SK-N-SH (cell line): ENCODE measurements at regions not wholly inside any gene's neighbourhood (a gene's known extent, or its start where the extent isn't known, plus 50 kb on each side); places are given as distances from the start of the nearest gene placed in this dataset.

Experiments used
- CTCF ChIA-PET: fragments of 300-600, 350-600 bp; formaldehyde crosslinking; extraction: SDS; loops from one replicate; lab custom pipeline; 2021; lab: Yijun Ruan, JAX
- POLR2A ChIA-PET: fragments of 350-600 bp; sonication (Branson Sonifier 250); formaldehyde crosslinking; extraction: SDS; loops from one replicate; lab custom pipeline; 2020; ENCODE audit warnings: antibody characterized with exemption, inconsistent platforms; lab: Yijun Ruan, JAX
- DNase-seq: peaks from one replicate; pipeline ENCODE4 v3.0.0; 2012
- H2AFZ ChIP-seq: fragments of 200-600 bp; sonication (generic); 2 replicates; pipeline ENCODE4 v1.8.1; 2016; ENCODE audit warnings: antibody characterized with exemption, mild to moderate bottlenecking, low read depth
- H3F3A ChIP-seq: fragments of 200-600 bp; sonication (generic); replicated peaks from 2 replicates; pipeline ENCODE3; 2016; ENCODE audit warnings: antibody characterized with exemption, mild to moderate bottlenecking; ENCODE audit not compliant: insufficient read depth
- H3K27ac ChIP-seq, 2 experiments: fragments of 200-500 bp in 1 of 2; fragments of 200-600 bp in 1 of 2; sonication (Bioruptor generic) in 1 of 2; sonication (generic), shearing (Covaris generic) in 1 of 2; 2 replicates each; pipeline versions ENCODE4 v1.5.1 to v1.6.1; 2014 to 2016; ENCODE audit warnings: low read depth in 2 of 2, inconsistent platforms in 1 of 2, low read length in 1 of 2, mild to moderate bottlenecking in 1 of 2, mixed read lengths in 1 of 2
- H3K27me3 ChIP-seq: fragments of 200-600 bp; sonication (generic), shearing (Covaris generic); 2 replicates; pipeline ENCODE4 v1.6.1; 2016; ENCODE audit warnings: mixed run types; ENCODE audit not compliant: insufficient read depth
- H3K36me3 ChIP-seq, 2 experiments: fragments of 200-500 bp in 1 of 2; fragments of 200-600 bp in 1 of 2; sonication (Bioruptor generic) in 1 of 2; sonication (generic) in 1 of 2; replicated peaks in 1 of 2; 2 replicates each; pipeline versions ENCODE3 to v1.5.1; 2014 to 2016; ENCODE audit warnings: low read length in 1 of 2, mild to moderate bottlenecking in 1 of 2; ENCODE audit not compliant: insufficient read depth in 2 of 2, control insufficient read depth in 1 of 2
- H3K4me1 ChIP-seq, 2 experiments: fragments of 200-500 bp in 1 of 2; fragments of 200-600 bp in 1 of 2; sonication (Bioruptor generic) in 1 of 2; sonication (generic), shearing (Covaris generic) in 1 of 2; 2 replicates each; pipeline versions ENCODE4 v1.5.1 to v1.6.1; 2014 to 2016; ENCODE audit warnings: low read depth in 1 of 2, low read length in 1 of 2, mixed run types in 1 of 2; ENCODE audit not compliant: insufficient read depth in 2 of 2, control insufficient read depth in 1 of 2
- H3K4me2 ChIP-seq: fragments of 200-600 bp; sonication (generic), shearing (Covaris generic); 2 replicates; pipeline ENCODE4 v1.6.1; 2017; ENCODE audit warnings: mixed run types
- H3K4me3 ChIP-seq, 2 experiments: fragments of 200-500 bp in 1 of 2; fragments of 200-600 bp in 1 of 2; sonication (Bioruptor generic) in 1 of 2; sonication (generic), shearing (Covaris generic) in 1 of 2; 2 replicates each; pipeline versions ENCODE4 v1.5.1 to v1.8.1; 2014 to 2016; ENCODE audit warnings: low read depth in 2 of 2, inconsistent platforms in 1 of 2, low read length in 1 of 2, mild to moderate bottlenecking in 1 of 2, mixed read lengths in 1 of 2, moderate library complexity in 1 of 2
- H3K79me2 ChIP-seq: fragments of 200-600 bp; sonication (generic); 2 replicates; pipeline ENCODE4 v1.8.1; 2017; ENCODE audit warnings: mild to moderate bottlenecking; ENCODE audit not compliant: insufficient read depth
- H3K9ac ChIP-seq: fragments of 200-600 bp; sonication (generic); 2 replicates; pipeline ENCODE4 v1.6.1; 2017; ENCODE audit warnings: mixed run types
- H3K9me2 ChIP-seq: fragments of 200-600 bp; sonication (generic); 2 replicates; pipeline ENCODE4 v1.6.1; 2017; ENCODE audit warnings: mixed run types
- H3K9me3 ChIP-seq: fragments of 200-600 bp; sonication (generic); 2 replicates; pipeline ENCODE4 v1.6.1; 2017; ENCODE audit warnings: mixed run types, mild to moderate bottlenecking, moderate library complexity
- H4K20me1 ChIP-seq: fragments of 200-600 bp; sonication (generic); 2 replicates; pipeline ENCODE4 v1.6.1; 2017; ENCODE audit warnings: mild to moderate bottlenecking, mixed run types; ENCODE audit not compliant: insufficient read depth
- CHD2 ChIP-seq: fragments of 150-350 bp; IDR thresholded peaks from 2 replicates; pipeline ENCODE4 v1.6.1; 2018; ENCODE audit warnings: low read length; ENCODE audit not compliant: partially characterized antibody
- EP300 ChIP-seq, 2 experiments: IDR thresholded peaks; 2 replicates each; pipeline versions ENCODE4 v1.4.0 to v1.6.1; 2012; ENCODE audit warnings: borderline replicate concordance in 1 of 2, low read depth in 1 of 2, low read length in 1 of 2
- EZH2phosphoT487 ChIP-seq: fragments of 200-600 bp; sonication (generic); IDR thresholded peaks from 2 replicates; pipeline ENCODE4 v1.6.1; 2017; ENCODE audit warnings: low read depth, mixed run types, mild to moderate bottlenecking, antibody characterized with exemption, moderate library complexity, borderline replicate concordance
- FOSL2 ChIP-seq: IDR thresholded peaks from 2 replicates; pipeline ENCODE4 v1.4.0; 2012; ENCODE audit warnings: low read depth, mild to moderate bottlenecking, moderate library complexity, borderline replicate concordance
- GABPA ChIP-seq: IDR thresholded peaks from 2 replicates; pipeline ENCODE4 v1.4.0; 2012; ENCODE audit warnings: low read depth, mild to moderate bottlenecking
- GATA2 ChIP-seq: sonication (generic); formaldehyde crosslinking; IDR thresholded peaks from 2 replicates; pipeline ENCODE4 v1.5.0; 2020; ENCODE audit warnings: mild to moderate bottlenecking, missing genetic modification reagents
- JUND ChIP-seq: IDR thresholded peaks from 2 replicates; pipeline ENCODE4 v1.4.0; 2012
- MEF2A ChIP-seq: IDR thresholded peaks from 2 replicates; pipeline ENCODE4 v1.4.0; 2012; ENCODE audit warnings: low read depth, borderline replicate concordance
- MXI1 ChIP-seq: IDR thresholded peaks from 2 replicates; pipeline ENCODE4 v1.6.1; 2012; ENCODE audit warnings: mild to moderate bottlenecking, low read depth, low read length, improper control_type of control experiment
- NFIC ChIP-seq: IDR thresholded peaks from 2 replicates; pipeline ENCODE4 v1.4.0; 2012; ENCODE audit warnings: borderline replicate concordance
- POLR2AphosphoS5 ChIP-seq: IDR thresholded peaks from 2 replicates; pipeline ENCODE4 v1.6.1; 2012; ENCODE audit warnings: low read depth, low read length
- RCOR1 ChIP-seq: fragments of 150-350 bp; IDR thresholded peaks from 2 replicates; pipeline ENCODE4 v1.6.1; 2017; ENCODE audit warnings: antibody characterized with exemption, low read length
- SIN3A ChIP-seq: IDR thresholded peaks from 2 replicates; pipeline ENCODE4 v1.6.1; 2012; ENCODE audit warnings: low read depth, mild to moderate bottlenecking, low read length, moderate library complexity, borderline replicate concordance
- WGBS: methylation state at CpG from one replicate; pipeline ENCODE4 v1.1.6; 2017; ENCODE audit warnings: low lambda C conversion rate; 5-methylcytosine and 5-hydroxymethylcytosine counted together
- TF ChIP-seq, protein P1 (sequence below): fragments of 150-350 bp; IDR thresholded peaks from 2 replicates; pipeline ENCODE4 v1.6.1; 2016; ENCODE audit warnings: mild to moderate bottlenecking, low read depth, low read length
- TF ChIP-seq, protein P2 (sequence below): IDR thresholded peaks from 2 replicates; pipeline ENCODE4 v1.4.0; 2012; ENCODE audit warnings: low read depth
- TF ChIP-seq, protein P3 (sequence below): fragments of 200-600 bp; sonication (generic); IDR thresholded peaks from 2 replicates; pipeline ENCODE4 v1.6.1; 2017; ENCODE audit warnings: antibody characterized with exemption, mild to moderate bottlenecking, moderate library complexity
- TF ChIP-seq, protein P4 (sequence below): IDR thresholded peaks from 2 replicates; pipeline ENCODE4 v1.4.0; 2012; ENCODE audit warnings: low read depth, borderline replicate concordance
- TF ChIP-seq, protein P5 (sequence below): fragments of 150-350 bp; IDR thresholded peaks from 2 replicates; pipeline ENCODE4 v1.6.1; 2017; ENCODE audit warnings: antibody characterized with exemption, low read length, low read depth, borderline replicate concordance
- TF ChIP-seq, protein P6 (sequence below): IDR thresholded peaks from 2 replicates; pipeline ENCODE4; 2012

DNA sequence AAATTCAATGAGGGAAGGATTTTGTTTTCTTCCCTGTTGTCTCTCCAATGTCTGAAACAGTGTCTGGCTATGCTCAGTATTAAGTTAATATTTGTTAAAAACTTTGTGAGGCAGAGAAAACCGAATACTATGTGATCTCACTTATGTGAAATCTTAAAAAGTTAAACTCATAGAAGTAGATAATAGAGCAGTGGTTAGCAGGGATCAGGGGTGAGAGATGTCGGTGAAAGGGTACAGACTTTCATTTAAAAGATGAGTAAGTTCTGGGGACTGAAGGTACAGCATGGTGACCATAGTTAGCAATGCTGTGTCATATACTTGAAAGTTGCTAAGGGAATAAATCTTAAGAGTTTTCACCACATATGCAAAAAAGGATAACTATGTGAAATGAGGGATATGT is 244.6 kb downstream of the AASDHPPT start:
- ChIA-PET POLR2A (no interaction called here), CTCF (no interaction called here)
- no peaks in the 10 kb centered on the region for H3K36me3 ChIP-seq
- H2AFZ ChIP-seq, result no peak overlapping the region
- no peaks in the 10 kb centered on the region for H3F3A ChIP-seq
- H3K4me2 ChIP-seq, result no peak overlapping the region
- no peaks in the 10 kb centered on the region for H3K79me2 ChIP-seq
- TF ChIP-seq, protein P1, sequence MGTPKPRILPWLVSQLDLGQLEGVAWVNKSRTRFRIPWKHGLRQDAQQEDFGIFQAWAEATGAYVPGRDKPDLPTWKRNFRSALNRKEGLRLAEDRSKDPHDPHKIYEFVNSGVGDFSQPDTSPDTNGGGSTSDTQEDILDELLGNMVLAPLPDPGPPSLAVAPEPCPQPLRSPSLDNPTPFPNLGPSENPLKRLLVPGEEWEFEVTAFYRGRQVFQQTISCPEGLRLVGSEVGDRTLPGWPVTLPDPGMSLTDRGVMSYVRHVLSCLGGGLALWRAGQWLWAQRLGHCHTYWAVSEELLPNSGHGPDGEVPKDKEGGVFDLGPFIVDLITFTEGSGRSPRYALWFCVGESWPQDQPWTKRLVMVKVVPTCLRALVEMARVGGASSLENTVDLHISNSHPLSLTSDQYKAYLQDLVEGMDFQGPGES, result no peak
- TF ChIP-seq EP300 (IDR thresholded peaks at IDR 0.05; ENCODE audit: borderline replicate concordance in 1 of 2, low read depth in 1 of 2, low read length in 1 of 2), result no peak
- TF ChIP-seq MXI1, result no peak
- no peak for TF ChIP-seq POLR2AphosphoS5
- TF ChIP-seq, protein P2, sequence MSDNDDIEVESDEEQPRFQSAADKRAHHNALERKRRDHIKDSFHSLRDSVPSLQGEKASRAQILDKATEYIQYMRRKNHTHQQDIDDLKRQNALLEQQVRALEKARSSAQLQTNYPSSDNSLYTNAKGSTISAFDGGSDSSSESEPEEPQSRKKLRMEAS, result no peak
- TF ChIP-seq, protein P3, sequence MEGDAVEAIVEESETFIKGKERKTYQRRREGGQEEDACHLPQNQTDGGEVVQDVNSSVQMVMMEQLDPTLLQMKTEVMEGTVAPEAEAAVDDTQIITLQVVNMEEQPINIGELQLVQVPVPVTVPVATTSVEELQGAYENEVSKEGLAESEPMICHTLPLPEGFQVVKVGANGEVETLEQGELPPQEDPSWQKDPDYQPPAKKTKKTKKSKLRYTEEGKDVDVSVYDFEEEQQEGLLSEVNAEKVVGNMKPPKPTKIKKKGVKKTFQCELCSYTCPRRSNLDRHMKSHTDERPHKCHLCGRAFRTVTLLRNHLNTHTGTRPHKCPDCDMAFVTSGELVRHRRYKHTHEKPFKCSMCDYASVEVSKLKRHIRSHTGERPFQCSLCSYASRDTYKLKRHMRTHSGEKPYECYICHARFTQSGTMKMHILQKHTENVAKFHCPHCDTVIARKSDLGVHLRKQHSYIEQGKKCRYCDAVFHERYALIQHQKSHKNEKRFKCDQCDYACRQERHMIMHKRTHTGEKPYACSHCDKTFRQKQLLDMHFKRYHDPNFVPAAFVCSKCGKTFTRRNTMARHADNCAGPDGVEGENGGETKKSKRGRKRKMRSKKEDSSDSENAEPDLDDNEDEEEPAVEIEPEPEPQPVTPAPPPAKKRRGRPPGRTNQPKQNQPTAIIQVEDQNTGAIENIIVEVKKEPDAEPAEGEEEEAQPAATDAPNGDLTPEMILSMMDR, result no peak
- no peak for TF ChIP-seq GATA2 (CRISPR knock-in tag)
- TF ChIP-seq, protein P4, sequence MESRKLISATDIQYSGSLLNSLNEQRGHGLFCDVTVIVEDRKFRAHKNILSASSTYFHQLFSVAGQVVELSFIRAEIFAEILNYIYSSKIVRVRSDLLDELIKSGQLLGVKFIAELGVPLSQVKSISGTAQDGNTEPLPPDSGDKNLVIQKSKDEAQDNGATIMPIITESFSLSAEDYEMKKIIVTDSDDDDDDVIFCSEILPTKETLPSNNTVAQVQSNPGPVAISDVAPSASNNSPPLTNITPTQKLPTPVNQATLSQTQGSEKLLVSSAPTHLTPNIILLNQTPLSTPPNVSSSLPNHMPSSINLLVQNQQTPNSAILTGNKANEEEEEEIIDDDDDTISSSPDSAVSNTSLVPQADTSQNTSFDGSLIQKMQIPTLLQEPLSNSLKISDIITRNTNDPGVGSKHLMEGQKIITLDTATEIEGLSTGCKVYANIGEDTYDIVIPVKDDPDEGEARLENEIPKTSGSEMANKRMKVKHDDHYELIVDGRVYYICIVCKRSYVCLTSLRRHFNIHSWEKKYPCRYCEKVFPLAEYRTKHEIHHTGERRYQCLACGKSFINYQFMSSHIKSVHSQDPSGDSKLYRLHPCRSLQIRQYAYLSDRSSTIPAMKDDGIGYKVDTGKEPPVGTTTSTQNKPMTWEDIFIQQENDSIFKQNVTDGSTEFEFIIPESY, result no peak
- TF ChIP-seq JUND, result no peak
- H3K9ac ChIP-seq, result no peak overlapping the region
- no peaks in the 10 kb centered on the region for H3K4me1 ChIP-seq
- DNase-seq, result no peak
- H3K9me2 ChIP-seq, result no peaks in the 10 kb centered on the region
- WGBS, result 43% methylated on average over 2 of the region's 2 CpGs
- H3K27ac ChIP-seq, result no peak overlapping the region
- H3K4me3 ChIP-seq, result no peak overlapping the region
- H3K27me3 ChIP-seq, result no peaks in the 10 kb centered on the region
- no peaks in the 10 kb centered on the region for H3K9me3 ChIP-seq
- no peaks in the 10 kb centered on the region for H4K20me1 ChIP-seq

DNA sequence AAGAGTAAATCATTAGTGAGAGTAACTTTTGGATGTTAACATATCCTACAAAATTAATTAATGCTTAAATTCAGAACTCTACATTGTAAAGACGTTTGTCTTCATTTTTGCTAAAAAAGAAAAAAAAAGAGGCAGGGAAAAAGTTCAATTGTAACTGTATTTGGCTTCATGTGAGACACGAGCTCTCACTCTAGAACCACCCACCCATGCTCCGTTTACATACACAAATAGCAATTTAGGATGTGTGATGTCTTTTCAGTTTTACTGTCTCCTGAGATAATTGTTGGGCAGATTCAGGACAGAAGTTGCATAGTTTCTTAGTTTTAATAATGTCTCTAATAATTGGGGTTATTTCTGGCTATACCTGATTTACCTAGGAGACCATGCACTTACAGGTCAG is 248.6 kb downstream of the AASDHPPT start:
- H3K4me2 ChIP-seq, result no peak overlapping the region
- no peaks in the 10 kb centered on the region for H3K79me2 ChIP-seq
- CTCF ChIA-PET, result no interaction called here
- H3F3A ChIP-seq, result no peaks in the 10 kb centered on the region
- H3K27me3 ChIP-seq, result no peaks in the 10 kb centered on the region
- no peaks in the 10 kb centered on the region for H3K9me3 ChIP-seq
- H3K9me2 ChIP-seq, result no peaks in the 10 kb centered on the region
- H3K27ac ChIP-seq, result no peak overlapping the region
- no peaks in the 10 kb centered on the region for H3K36me3 ChIP-seq
- H3K4me3 ChIP-seq, result no peak overlapping the region
- no peaks in the 10 kb centered on the region for H3K4me1 ChIP-seq
- 50% methylated on average over 3 of the region's 3 CpGs for WGBS
- H2AFZ ChIP-seq, result no peak overlapping the region
- POLR2A ChIA-PET, result no interaction called here
- H3K9ac ChIP-seq, result no peak overlapping the region
- H4K20me1 ChIP-seq, result no peaks in the 10 kb centered on the region
- no peak for DNase-seq
- TF ChIP-seq MEF2A (no peak), NFIC (no peak), FOSL2 (no peak), EZH2phosphoT487 (no peak), RCOR1 (no peak), CHD2 (no peak), SIN3A (no peak), GABPA (no peak)
- TF ChIP-seq, protein P5, sequence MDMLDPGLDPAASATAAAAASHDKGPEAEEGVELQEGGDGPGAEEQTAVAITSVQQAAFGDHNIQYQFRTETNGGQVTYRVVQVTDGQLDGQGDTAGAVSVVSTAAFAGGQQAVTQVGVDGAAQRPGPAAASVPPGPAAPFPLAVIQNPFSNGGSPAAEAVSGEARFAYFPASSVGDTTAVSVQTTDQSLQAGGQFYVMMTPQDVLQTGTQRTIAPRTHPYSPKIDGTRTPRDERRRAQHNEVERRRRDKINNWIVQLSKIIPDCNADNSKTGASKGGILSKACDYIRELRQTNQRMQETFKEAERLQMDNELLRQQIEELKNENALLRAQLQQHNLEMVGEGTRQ, result no peak
- TF ChIP-seq, protein P1, result no peak
- TF ChIP-seq, protein P6, sequence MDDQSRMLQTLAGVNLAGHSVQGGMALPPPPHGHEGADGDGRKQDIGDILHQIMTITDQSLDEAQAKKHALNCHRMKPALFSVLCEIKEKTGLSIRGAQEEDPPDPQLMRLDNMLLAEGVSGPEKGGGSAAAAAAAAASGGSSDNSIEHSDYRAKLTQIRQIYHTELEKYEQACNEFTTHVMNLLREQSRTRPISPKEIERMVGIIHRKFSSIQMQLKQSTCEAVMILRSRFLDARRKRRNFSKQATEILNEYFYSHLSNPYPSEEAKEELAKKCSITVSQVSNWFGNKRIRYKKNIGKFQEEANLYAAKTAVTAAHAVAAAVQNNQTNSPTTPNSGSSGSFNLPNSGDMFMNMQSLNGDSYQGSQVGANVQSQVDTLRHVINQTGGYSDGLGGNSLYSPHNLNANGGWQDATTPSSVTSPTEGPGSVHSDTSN, result no peak
